Liver (tissue), 8 donors: ENCODE measurements at regions not wholly inside any gene's neighbourhood (a gene's known extent, or its start where the extent isn't known, plus 50 kb on each side); places are given as distances from the start of the nearest gene placed in this dataset.

ENCODE experiments used
- DNase-seq: peaks from one replicate; pipeline ENCODE4 v3.0.0-alpha.2; 2017; ENCODE audit warnings: low spot score
- H3K27ac ChIP-seq, 2 donors: one replicate each; pipeline ENCODE4 v1.7.0; 2013; ENCODE audit warnings: inconsistent platforms in 2 of 2, low read length in 2 of 2, control low read depth in 1 of 2, low read depth in 1 of 2, mild to moderate bottlenecking in 1 of 2
- H3K27me3 ChIP-seq, 4 donors: one replicate each; pipeline versions ENCODE4 v1.6.1 to v1.7.0; 2013; ENCODE audit warnings: low read length in 3 of 4, inconsistent platforms in 1 of 4, mild to moderate bottlenecking in 1 of 4, moderate library complexity in 1 of 4; ENCODE audit not compliant: control insufficient read depth in 4 of 4, insufficient read depth in 4 of 4
- H3K36me3 ChIP-seq, 4 donors: one replicate each; pipeline versions ENCODE4 v1.6.1 to v1.7.0; 2013; ENCODE audit warnings: low read length in 3 of 4, mild to moderate bottlenecking in 3 of 4, low read depth in 1 of 4, moderate library complexity in 1 of 4; ENCODE audit not compliant: control insufficient read depth in 4 of 4, insufficient read depth in 3 of 4
- H3K4me1 ChIP-seq, 4 donors: one replicate each; pipeline versions ENCODE4 v1.6.1 to v1.7.0; 2013; ENCODE audit warnings: low read length in 3 of 4, mild to moderate bottlenecking in 3 of 4, moderate library complexity in 1 of 4; ENCODE audit not compliant: control insufficient read depth in 4 of 4, insufficient read depth in 4 of 4
- H3K4me3 ChIP-seq, 3 donors: one replicate each; pipeline versions ENCODE4 v1.6.1 to v1.7.0; 2013; ENCODE audit warnings: low read length in 3 of 3, control low read depth in 1 of 3, low read depth in 1 of 3, mild to moderate bottlenecking in 1 of 3
- H3K9ac ChIP-seq, 2 donors: one replicate each; pipeline ENCODE4 v1.7.0; 2013; ENCODE audit warnings: low read length in 2 of 2, mild to moderate bottlenecking in 2 of 2, moderate library complexity in 2 of 2, control low read depth in 1 of 2, low read depth in 1 of 2
- H3K9me3 ChIP-seq, 4 donors: one replicate each; pipeline versions ENCODE4 v1.6.1 to v1.7.0; 2013; ENCODE audit warnings: low read length in 3 of 4; ENCODE audit not compliant: control insufficient read depth in 4 of 4
- ATF3 ChIP-seq: IDR thresholded peaks from 2 replicates; pipeline ENCODE4 v1.6.1; 2016; ENCODE audit warnings: antibody characterized with exemption
- CTCF ChIP-seq: fragments of 150-350 bp; IDR thresholded peaks from 2 replicates; pipeline ENCODE4 v1.5.1; 2017; ENCODE audit warnings: improper control_type of control experiment, low read depth, low read length; ENCODE audit not compliant: missing input control
- EGR1 ChIP-seq, 2 donors: IDR thresholded peaks; 2 replicates each; pipeline ENCODE4 v1.6.1; 2016 to 2018; ENCODE audit warnings: antibody characterized with exemption in 2 of 2, low read depth in 2 of 2
- FOXA1 ChIP-seq: IDR thresholded peaks from 2 replicates; pipeline ENCODE4 v1.6.1; 2016; ENCODE audit warnings: antibody characterized with exemption
- FOXA2 ChIP-seq: IDR thresholded peaks from 2 replicates; pipeline ENCODE4 v1.6.1; 2016; ENCODE audit warnings: antibody characterized with exemption
- GABPA ChIP-seq, 2 donors: IDR thresholded peaks in 1 of 2; conservative IDR thresholded peaks in 1 of 2; 2 replicates each; pipeline ENCODE4 v1.6.1; 2016; ENCODE audit warnings: antibody characterized with exemption in 2 of 2, mild to moderate bottlenecking in 1 of 2, moderate library complexity in 1 of 2
- JUND ChIP-seq, 2 donors: IDR thresholded peaks; 2 replicates each; pipeline ENCODE4 v1.6.1; 2016; ENCODE audit warnings: antibody characterized with exemption in 2 of 2
- MAX ChIP-seq: IDR thresholded peaks from 2 replicates; pipeline ENCODE4 v1.6.1; 2016; ENCODE audit warnings: antibody characterized with exemption
- REST ChIP-seq: IDR thresholded peaks from 2 replicates; pipeline ENCODE4 v1.6.1; 2016; ENCODE audit warnings: antibody characterized with exemption, mild to moderate bottlenecking
- RXRA ChIP-seq, 2 donors: IDR thresholded peaks; 2 replicates each; pipeline ENCODE4 v1.6.1; 2017 to 2018; ENCODE audit warnings: antibody characterized with exemption in 2 of 2, mild to moderate bottlenecking in 1 of 2
- SP1 ChIP-seq: IDR thresholded peaks from 2 replicates; pipeline ENCODE4 v1.6.1; 2018; ENCODE audit warnings: antibody characterized with exemption, mild to moderate bottlenecking
- TAF1 ChIP-seq: conservative IDR thresholded peaks from 2 replicates; pipeline ENCODE4 v1.6.1; 2016; ENCODE audit warnings: antibody characterized with exemption, mild to moderate bottlenecking
- YY1 ChIP-seq: IDR thresholded peaks from 2 replicates; pipeline ENCODE4 v1.6.1; 2016; ENCODE audit warnings: antibody characterized with exemption, mild to moderate bottlenecking
- ZBTB33 ChIP-seq: IDR thresholded peaks from 2 replicates; pipeline ENCODE4 v1.6.1; 2016; ENCODE audit warnings: antibody characterized with exemption
- WGBS: extraction: QIAGEN DNeasy Blood & Tissue Kit; methylation state at CpG from one replicate; pipeline ENCODE4 v1.1.7; 2013; 5-methylcytosine and 5-hydroxymethylcytosine counted together
- donor health status: healthy.
- donor health status: healthy.
- donor health status: healthy.
- donor health status: healthy.
- donor health status: healthy.

- no peaks in the 10 kb centered on the region for H3K4me1 ChIP-seq
- H3K36me3 ChIP-seq: no peaks in the 10 kb centered on the region
- H3K27ac ChIP-seq: no peak overlapping the region
- H3K27me3 ChIP-seq: no peaks in the 10 kb centered on the region
- H3K4me3 ChIP-seq: no peak overlapping the region
- no peak for TF ChIP-seq FOXA1
- no peak for TF ChIP-seq EGR1 (IDR thresholded peaks at IDR 0.05; ENCODE audit: low read depth in 2 of 2)
- 84% methylated on average over 2 of the region's 2 CpGs for WGBS
- no peak overlapping the region for H3K9ac ChIP-seq
- no peak for DNase-seq
- H3K9me3 ChIP-seq: no peaks in the 10 kb centered on the region
Measured at GRCh38 chr2:173775440-173775839, 189.7 kb downstream of the SP3 start.

GRCh38 chr2:173782681-173783080, 182.5 kb downstream of the SP3 start:
- WGBS: 65% methylated on average over 4 of the region's 4 CpGs

More at GRCh38 chr2:173782681-173783080, 182.5 kb downstream of the SP3 start:
- no peaks in the 10 kb centered on the region for H3K36me3 ChIP-seq
- no peak overlapping the region for H3K9ac ChIP-seq
- H3K4me1 ChIP-seq: no peaks in the 10 kb centered on the region
- peaks cover 0 to 4% (median 1%) of the 10 kb centered on the region in 4 donors for H3K9me3 ChIP-seq
- H3K27me3 ChIP-seq: peaks cover 0 to 4% (median 1%) of the 10 kb centered on the region in 4 donors
- no peak for TF ChIP-seq ZBTB33
- no peak for TF ChIP-seq REST
- TF ChIP-seq RXRA (IDR thresholded peaks at IDR 0.05): no peak
- TF ChIP-seq YY1: no peak
- TF ChIP-seq CTCF: no peak
- no peak for TF ChIP-seq TAF1
- no peak for TF ChIP-seq JUND (IDR thresholded peaks at IDR 0.05)
- no peak for TF ChIP-seq FOXA2
- no peak for TF ChIP-seq FOXA1
- no peak for TF ChIP-seq ATF3
- no peak for TF ChIP-seq SP1
- no peak for TF ChIP-seq EGR1 (IDR thresholded peaks at IDR 0.05; ENCODE audit: low read depth in 2 of 2)
- no peak for TF ChIP-seq GABPA (IDR thresholded peaks at IDR 0.05 in 1 of 2, conservative IDR thresholded peaks at IDR 0.05 in 1 of 2)
- TF ChIP-seq MAX: no peak
- H3K4me3 ChIP-seq: no peak overlapping the region
- DNase-seq: no peak
- H3K27ac ChIP-seq: no peak overlapping the region
